Bronchial epithelial cell (primary cell): ENCODE measurements at regions not wholly inside any gene's neighbourhood (a gene's known extent, or its start where the extent isn't known, plus 50 kb on each side); places are given as distances from the start of the nearest gene placed in this dataset.

Source experiments
- DNase-seq: peaks from one replicate; pipeline ENCODE4 v3.0.0-alpha.2; 2010; ENCODE audit warnings: low read depth
- FAIRE-seq: peaks from 2 replicates; lab custom pipeline; 2011; peaks lifted over from hg19 to GRCh38; lab: Jason Lieb, UNC
- H3K27me3 ChIP-seq: 2 replicates; pipeline ENCODE4 v1.5.1; 2011; ENCODE audit warnings: low read length; ENCODE audit not compliant: control insufficient read depth, insufficient read depth
- H3K36me3 ChIP-seq: 2 replicates; pipeline ENCODE4 v1.5.1; 2011; ENCODE audit warnings: low read length; ENCODE audit not compliant: control insufficient read depth, insufficient read depth
- H3K4me3 ChIP-seq: 2 replicates; pipeline ENCODE4 v1.5.1; 2011; ENCODE audit warnings: mild to moderate bottlenecking, low read depth, low read length, control low read depth
- TF ChIP-seq, protein P1 (sequence below): IDR thresholded peaks from 2 replicates; pipeline ENCODE4 v1.5.1; 2011; ENCODE audit warnings: mild to moderate bottlenecking, moderate library complexity, low read length, control low read depth, inconsistent platforms; ENCODE audit not compliant: insufficient read depth, severe bottlenecking

DNA sequence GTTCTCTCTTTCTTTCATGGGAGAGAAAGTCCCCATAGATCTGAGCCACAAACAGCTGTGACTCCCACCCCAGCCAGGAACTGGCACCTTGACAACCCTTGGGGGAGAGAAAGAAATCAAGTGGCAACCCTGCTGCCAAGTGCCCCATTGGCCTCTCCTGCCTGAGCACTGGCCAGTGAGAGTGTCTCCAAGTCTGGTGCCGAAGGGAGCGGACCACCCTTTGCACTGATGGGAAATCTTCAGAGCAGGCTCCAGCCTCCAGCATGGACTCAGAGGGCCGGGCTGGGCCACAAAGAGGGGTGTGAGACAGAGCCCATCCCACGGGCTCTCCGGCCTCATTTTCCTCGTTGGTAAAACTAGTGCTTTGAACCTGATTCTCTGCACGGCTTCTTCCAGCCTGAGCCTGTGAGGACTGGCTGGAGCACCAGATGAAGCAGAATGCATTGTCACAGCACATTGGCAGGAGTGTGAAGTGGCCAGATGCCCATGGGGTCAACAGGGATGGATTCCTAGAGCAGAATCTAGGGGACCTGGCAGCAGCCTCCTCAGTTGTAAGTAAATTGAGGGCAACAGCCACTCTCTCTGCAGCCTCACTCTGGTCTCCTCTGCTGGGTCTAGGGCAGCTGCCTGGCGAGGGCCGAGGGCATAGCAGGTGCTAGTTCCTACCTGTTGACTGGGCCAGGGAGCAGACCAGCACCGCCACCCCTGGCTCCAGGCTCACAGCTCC is 81.4 kb downstream of the TRIM29 start:
- H3K27me3 ChIP-seq = no peaks in the 10 kb centered on the region

DNA sequence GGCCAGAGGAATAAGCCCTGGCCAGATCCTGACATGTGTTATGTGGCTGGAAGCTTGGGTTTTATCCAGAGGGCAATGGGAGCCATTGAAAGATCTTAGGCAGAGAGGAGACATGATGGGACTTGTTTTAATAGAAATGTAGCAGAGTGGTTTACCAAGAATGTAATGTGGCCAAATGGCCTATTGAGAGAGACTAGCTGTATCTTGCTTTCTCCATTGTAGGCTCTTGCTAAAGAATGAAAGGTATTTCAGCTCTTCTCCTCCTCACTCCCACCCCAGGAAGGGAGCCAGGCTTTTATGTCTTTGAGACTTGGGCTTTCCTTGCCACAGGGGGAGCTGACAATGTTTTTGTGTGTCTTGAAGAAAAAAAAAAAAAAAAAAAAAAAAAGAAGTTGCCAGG is 82.3 kb downstream of the TRIM29 start:
- H3K36me3 ChIP-seq = no peaks in the 10 kb centered on the region
- no peak overlapping the region for H3K4me3 ChIP-seq
- FAIRE-seq = peak; percentile 55

More for the DNA sequence above, 81.4 kb downstream of the TRIM29 start:
- no peak overlapping the region for H3K4me3 ChIP-seq
- no peaks in the 10 kb centered on the region for H3K36me3 ChIP-seq
- TF ChIP-seq, protein P1, sequence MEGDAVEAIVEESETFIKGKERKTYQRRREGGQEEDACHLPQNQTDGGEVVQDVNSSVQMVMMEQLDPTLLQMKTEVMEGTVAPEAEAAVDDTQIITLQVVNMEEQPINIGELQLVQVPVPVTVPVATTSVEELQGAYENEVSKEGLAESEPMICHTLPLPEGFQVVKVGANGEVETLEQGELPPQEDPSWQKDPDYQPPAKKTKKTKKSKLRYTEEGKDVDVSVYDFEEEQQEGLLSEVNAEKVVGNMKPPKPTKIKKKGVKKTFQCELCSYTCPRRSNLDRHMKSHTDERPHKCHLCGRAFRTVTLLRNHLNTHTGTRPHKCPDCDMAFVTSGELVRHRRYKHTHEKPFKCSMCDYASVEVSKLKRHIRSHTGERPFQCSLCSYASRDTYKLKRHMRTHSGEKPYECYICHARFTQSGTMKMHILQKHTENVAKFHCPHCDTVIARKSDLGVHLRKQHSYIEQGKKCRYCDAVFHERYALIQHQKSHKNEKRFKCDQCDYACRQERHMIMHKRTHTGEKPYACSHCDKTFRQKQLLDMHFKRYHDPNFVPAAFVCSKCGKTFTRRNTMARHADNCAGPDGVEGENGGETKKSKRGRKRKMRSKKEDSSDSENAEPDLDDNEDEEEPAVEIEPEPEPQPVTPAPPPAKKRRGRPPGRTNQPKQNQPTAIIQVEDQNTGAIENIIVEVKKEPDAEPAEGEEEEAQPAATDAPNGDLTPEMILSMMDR = no peak
- no peak for DNase-seq
- no peak for FAIRE-seq

DNA sequence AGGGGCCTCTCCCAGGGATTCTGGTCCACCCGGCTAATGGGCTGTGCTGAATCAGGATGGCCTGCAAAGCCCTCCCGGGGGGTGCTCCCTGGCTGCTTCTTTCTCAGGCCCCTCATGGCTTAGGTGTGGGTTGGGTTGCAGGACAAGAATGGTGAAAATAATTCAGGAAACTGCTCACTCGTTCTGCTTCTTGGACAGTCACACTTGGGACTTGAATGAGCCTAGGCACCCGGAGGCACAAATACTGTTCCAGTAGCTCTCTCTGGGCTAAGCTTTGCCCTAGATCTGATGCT is 83.2 kb downstream of the TRIM29 start:
- no peak for FAIRE-seq
- H3K4me3 ChIP-seq = no peak overlapping the region
- H3K36me3 ChIP-seq = no peaks in the 10 kb centered on the region
- DNase-seq = no peak
- TF ChIP-seq, protein P1 = no peak
- no peaks in the 10 kb centered on the region for H3K27me3 ChIP-seq

More for the DNA sequence above, 82.3 kb downstream of the TRIM29 start:
- no peaks in the 10 kb centered on the region for H3K27me3 ChIP-seq
- peak; percentile 98 for DNase-seq
- TF ChIP-seq, protein P1 = no peak

DNA sequence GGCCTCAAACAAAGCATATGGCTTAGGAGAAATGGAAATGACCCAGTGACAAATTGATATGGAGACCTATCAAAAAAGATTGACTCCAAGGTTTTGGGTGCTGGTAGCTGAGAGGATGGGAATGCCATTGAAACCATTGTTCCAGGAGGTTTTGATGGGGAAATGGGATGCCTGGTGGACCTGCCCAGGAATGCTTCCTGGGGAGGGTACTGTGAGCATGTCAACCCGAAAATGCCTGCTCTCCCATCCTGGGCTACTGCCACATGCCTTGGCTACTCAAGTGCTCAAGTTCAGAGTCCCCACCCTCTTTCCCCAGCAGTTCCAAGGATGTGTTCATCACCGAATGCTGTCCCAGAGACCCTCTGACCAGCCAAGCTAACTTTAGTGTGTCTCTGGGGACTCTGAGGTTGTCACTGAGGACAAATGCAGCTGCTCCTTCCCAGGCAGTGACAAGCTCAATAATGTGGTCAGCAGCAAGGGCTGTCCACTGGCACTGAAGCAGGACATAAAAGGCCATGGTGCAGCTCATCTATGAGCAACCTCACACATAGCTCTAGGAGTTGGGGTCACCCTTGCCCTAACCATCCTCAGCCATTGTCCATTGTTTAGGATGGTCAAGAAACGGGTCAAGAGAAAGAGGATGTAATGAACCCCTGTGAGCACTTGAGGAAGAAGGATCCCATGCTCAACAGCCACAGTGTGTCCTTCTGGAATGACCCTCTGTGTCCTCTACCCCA is 83.7 kb downstream of the TRIM29 start:
- FAIRE-seq (peak; percentile 23), DNase-seq (no peak)
- Histone ChIP-seq H3K27me3 (no peaks in the 10 kb centered on the region), H3K4me3 (no peak overlapping the region), H3K36me3 (no peaks in the 10 kb centered on the region)
- TF ChIP-seq, protein P1 = no peak

DNA sequence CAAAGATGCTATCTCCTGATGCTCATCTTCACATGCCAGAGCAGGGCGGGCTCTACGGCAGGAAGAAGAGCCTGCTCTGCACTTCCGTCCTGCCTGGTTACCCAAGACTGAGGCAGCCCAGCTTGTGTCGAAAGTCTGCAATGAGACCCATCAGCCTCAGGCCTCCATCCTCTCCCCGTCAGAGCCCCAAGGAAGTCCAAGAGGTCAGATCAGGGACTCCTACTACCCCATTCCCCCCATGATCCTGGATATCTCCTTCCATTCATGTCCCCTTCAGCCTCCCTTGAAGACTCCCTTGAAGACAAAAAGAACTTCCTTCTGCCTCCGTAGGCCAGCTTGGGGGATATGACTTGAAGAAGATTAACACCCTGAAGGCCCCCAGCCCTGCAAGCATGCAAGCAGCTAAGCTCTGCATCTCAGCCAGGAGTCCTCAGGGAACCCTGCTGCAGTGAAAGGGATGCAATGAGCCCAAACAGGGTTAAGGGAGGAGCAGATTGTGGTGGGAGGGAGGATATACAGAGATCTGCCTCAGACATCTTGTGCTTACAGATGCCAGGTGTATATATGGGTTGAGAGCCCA is 85.6 kb downstream of the TRIM29 start:
- DNase-seq (no peak), FAIRE-seq (no peak)
- Histone ChIP-seq H3K4me3 (no peak overlapping the region), H3K36me3 (no peaks in the 10 kb centered on the region), H3K27me3 (no peaks in the 10 kb centered on the region)
- TF ChIP-seq, protein P1 = no peak
